B cell (primary cell): ENCODE measurements at regions not wholly inside any gene's neighbourhood (a gene's known extent, or its start where the extent isn't known, plus 50 kb on each side); places are given as distances from the start of the nearest gene placed in this dataset.

Source experiments
- ATAC-seq: fragments of 200-7000 bp; cut with Tn5 transposase; one replicate; pipeline ENCODE4 v1.10.0; 2021; ENCODE audit warnings: low read depth, mild to moderate bottlenecking, moderate number of reproducible peaks, moderate library complexity
- CTCF ChIA-PET: fragments of 350-600 bp; sonication (Branson Sonifier 250); formaldehyde crosslinking; loops from one replicate; lab custom pipeline; 2021; ENCODE audit warnings: antibody characterized with exemption, inconsistent platforms; lab: Charles Lee
- POLR2A ChIA-PET: fragments of 350-600 bp; sonication (Branson Sonifier 250); formaldehyde crosslinking; loops from one replicate; lab custom pipeline; 2021; ENCODE audit warnings: antibody characterized with exemption; lab: Charles Lee
- DNase-seq: peaks from one replicate; pipeline ENCODE4 v3.0.0; 2013
- H2AFZ ChIP-seq: 2 replicates; pipeline ENCODE4 v1.6.1; 2012; ENCODE audit warnings: mild to moderate bottlenecking, low read depth, low read length; ENCODE audit not compliant: insufficient read depth, poor library complexity, severe bottlenecking
- H3K27ac ChIP-seq, 2 donors: 1 replicate in 1 of 2; 2 replicates in 1 of 2; pipeline ENCODE4 v1.5.1; 2012 to 2013; ENCODE audit warnings: low read length in 2 of 2, mild to moderate bottlenecking in 2 of 2, moderate library complexity in 1 of 2
- H3K27me3 ChIP-seq, 4 experiments: fragments of 200-600 bp in 1 of 4; sonication (generic) in 1 of 4; replicated peaks in 1 of 4; 1 replicate in 2 of 4; 2 replicates in 2 of 4; pipeline versions ENCODE4 v1.6.1 to v1.7.0; 2013 to 2016; ENCODE audit warnings: low read length in 3 of 4, mild to moderate bottlenecking in 2 of 4, mixed read lengths in 1 of 4, moderate library complexity in 1 of 4; ENCODE audit not compliant: insufficient read depth in 4 of 4, control insufficient read depth in 3 of 4; ENCODE audit errors: control extremely low read depth in 1 of 4
- H3K36me3 ChIP-seq, 2 experiments: replicated peaks in 1 of 2; 1 replicate in 1 of 2; 2 replicates in 1 of 2; pipeline versions ENCODE4 v1.6.1 to v1.7.1; 2013; ENCODE audit warnings: low read length in 1 of 2; ENCODE audit not compliant: insufficient read depth in 2 of 2, control insufficient read depth in 1 of 2; ENCODE audit errors: control extremely low read depth in 1 of 2, extremely low read depth in 1 of 2
- H3K4me1 ChIP-seq, 2 donors: fragments of 200-600 bp in 1 of 2; sonication (generic) in 1 of 2; 1 replicate in 1 of 2; 2 replicates in 1 of 2; pipeline versions ENCODE4 v1.5.1 to v1.6.1; 2013 to 2017; ENCODE audit warnings: low read length in 2 of 2; ENCODE audit not compliant: control insufficient read depth in 2 of 2, insufficient read depth in 2 of 2
- H3K4me2 ChIP-seq: replicated peaks from 2 replicates; pipeline ENCODE3; 2012; ENCODE audit warnings: mild to moderate bottlenecking, low read depth, low read length; ENCODE audit not compliant: poor library complexity, severe bottlenecking
- H3K4me3 ChIP-seq, 5 experiments: fragments of 200-600 bp in 1 of 5; sonication (generic) in 1 of 5; 1 replicate in 3 of 5; 2 replicates in 2 of 5; pipeline versions ENCODE4 v1.5.1 to v1.7.0; 2011 to 2016; ENCODE audit warnings: low read length in 4 of 5, mild to moderate bottlenecking in 4 of 5, low read depth in 2 of 5, control low read depth in 1 of 5, moderate library complexity in 1 of 5; ENCODE audit not compliant: insufficient read depth in 1 of 5; ENCODE audit errors: control extremely low read depth in 1 of 5, extremely low read depth in 1 of 5
- H3K79me2 ChIP-seq: fragments of 200-600 bp; sonication (generic); one replicate; pipeline ENCODE4 v1.6.0; 2016; ENCODE audit warnings: low read length; ENCODE audit not compliant: control insufficient read depth, insufficient read depth
- H3K9ac ChIP-seq: fragments of 200-600 bp; sonication (generic); 2 replicates; pipeline ENCODE4 v1.6.1; 2017; ENCODE audit warnings: mild to moderate bottlenecking, low read length, moderate library complexity
- H3K9me3 ChIP-seq, 3 donors: one replicate each; pipeline versions ENCODE4 v1.6.1 to v1.7.1; 2013; ENCODE audit warnings: low read length in 2 of 3; ENCODE audit not compliant: control insufficient read depth in 2 of 3, insufficient read depth in 1 of 3; ENCODE audit errors: control extremely low read depth in 1 of 3
- H4K20me1 ChIP-seq: 2 replicates; pipeline ENCODE4 v1.6.0; 2012; ENCODE audit warnings: mild to moderate bottlenecking, low read length; ENCODE audit not compliant: insufficient read depth, control insufficient read depth, poor library complexity, severe bottlenecking
- H3K27ac Mint-ChIP-seq: one replicate; pipeline ENCODE4 v1.8.0; 2021; ENCODE audit warnings: mixed read lengths
- H3K27me3 Mint-ChIP-seq: one replicate; pipeline ENCODE4 v1.8.0; 2021; ENCODE audit warnings: mixed read lengths
- H3K4me1 Mint-ChIP-seq: one replicate; pipeline ENCODE4 v1.8.0; 2021; ENCODE audit warnings: mixed read lengths
- H3K4me3 Mint-ChIP-seq: one replicate; pipeline ENCODE4 v1.8.0; 2021; ENCODE audit warnings: mixed read lengths
- H3K9me3 Mint-ChIP-seq: one replicate; pipeline ENCODE4 v1.8.0; 2022; ENCODE audit warnings: mixed read lengths; ENCODE audit not compliant: insufficient read depth
- CTCF ChIP-seq: fragments of 200-600 bp; IDR thresholded peaks from one replicate; pipeline ENCODE4 v1.8.0; 2022; ENCODE audit warnings: antibody characterized with exemption, mild to moderate bottlenecking
- EZH2 ChIP-seq: IDR thresholded peaks from 2 replicates; pipeline ENCODE4 v1.6.1; 2012; ENCODE audit warnings: borderline replicate concordance, low read depth, mild to moderate bottlenecking, moderate library complexity, low read length; ENCODE audit not compliant: insufficient read depth, poor library complexity, severe bottlenecking
- WGBS: methylation state at CpG from one replicate; pipeline ENCODE4 v1.1.5; 2013; ENCODE audit warnings: missing lambda C conversion rate; ENCODE audit not compliant: insufficient coverage; 5-methylcytosine and 5-hydroxymethylcytosine counted together
- intact Hi-C: fragments of 100-400 bp; cut with micrococcal nuclease; formaldehyde crosslinking; loops from one replicate; pipeline ENCODE4 v1.10.0; 2022

GRCh38 chr10:9926881-9927280 lies 1090.8 kb upstream of the CELF2 start:
- DNase-seq (no peak), ATAC-seq (no peak)
- Mint-ChIP-seq H3K27ac (no peak overlapping the region), H3K4me3 (no peak overlapping the region), H3K27me3 (no peaks in the 10 kb centered on the region), H3K9me3 (no peaks in the 10 kb centered on the region), H3K4me1 (no peaks in the 10 kb centered on the region)
- Histone ChIP-seq H2AFZ (no peak overlapping the region), H3K4me3 (no peak overlapping the region), H3K36me3 (no peaks in the 10 kb centered on the region), H3K9me3 (no peaks in the 10 kb centered on the region), H3K4me2 (no peak overlapping the region), H3K27ac (no peak overlapping the region), H3K4me1 (no peaks in the 10 kb centered on the region), H3K27me3 (no peaks in the 10 kb centered on the region), H3K79me2 (no peaks in the 10 kb centered on the region), H3K9ac (no peak overlapping the region), H4K20me1 (no peaks in the 10 kb centered on the region)
- intact Hi-C loops = no loop called here
- no peak for TF ChIP-seq CTCF
- TF ChIP-seq EZH2 = no peak
- CTCF ChIA-PET = no interaction called here
- POLR2A ChIA-PET = no interaction called here
- WGBS = 80% methylated on average over 1 of the region's 2 CpGs

- no peak overlapping the region for H3K27ac Mint-ChIP-seq
- no peaks in the 10 kb centered on the region for H4K20me1 ChIP-seq
- no peaks in the 10 kb centered on the region for H3K9me3 Mint-ChIP-seq
- H3K4me1 ChIP-seq = no peaks in the 10 kb centered on the region
- no peaks in the 10 kb centered on the region for H3K27me3 Mint-ChIP-seq
- no peak overlapping the region for H3K4me3 ChIP-seq
- no peaks in the 10 kb centered on the region for H3K4me1 Mint-ChIP-seq
- no peaks in the 10 kb centered on the region for H3K36me3 ChIP-seq
- ChIA-PET POLR2A (no interaction called here), CTCF (no interaction called here)
- H3K27me3 ChIP-seq = no peaks in the 10 kb centered on the region
- H3K4me3 Mint-ChIP-seq = no peak overlapping the region
- ATAC-seq = no peak
- H3K9me3 ChIP-seq = peaks cover 0 to 3% (median 0%) of the 10 kb centered on the region in 3 donors
- no peak overlapping the region for H3K9ac ChIP-seq
- no peak for DNase-seq
- no peak overlapping the region for H3K27ac ChIP-seq
- H2AFZ ChIP-seq = no peak overlapping the region
- no peaks in the 10 kb centered on the region for H3K79me2 ChIP-seq
- intact Hi-C loops = no loop called here
- WGBS = no CpG with 5 or more reads among the region's 2 CpGs
- no peak overlapping the region for H3K4me2 ChIP-seq
- TF ChIP-seq EZH2 = no peak
- no peak for TF ChIP-seq CTCF
These were observed 1078.0 kb upstream of the CELF2 start for GRCh38 chr10:9939716-9940115.
